ENCODE measurements at regions not wholly inside any gene's neighbourhood (a gene's known extent, or its start where the extent isn't known, plus 50 kb on each side); places are given as distances from the start of the nearest gene placed in this dataset.

GRCh38 chr2:105645031-105645937 is 99.4 kb upstream of the NCK2 start:
- H3K4me2 ChIP-seq (replicated peaks; ENCODE audit: low read depth, low read length, poor library complexity, severe bottlenecking) = no peak overlapping the region
- no peaks in the 10 kb centered on the region for H3K36me3 ChIP-seq (replicated peaks in 1 of 2; ENCODE audit: control extremely low read depth in 1 of 2, control insufficient read depth in 1 of 2, extremely low read depth in 1 of 2, insufficient read depth in 2 of 2, low read length in 1 of 2)
- ChIA-PET CTCF (no interaction called here), POLR2A (no interaction called here)
- intact Hi-C loops (cut with micrococcal nuclease) = no loop called here
- H3K79me2 ChIP-seq (ENCODE audit: control insufficient read depth, insufficient read depth, low read length) = no peaks in the 10 kb centered on the region
- peaks cover 0 to 9% (median 2%) of the 10 kb centered on the region in 3 donors for H3K9me3 ChIP-seq (ENCODE audit: control extremely low read depth in 1 of 3, control insufficient read depth in 2 of 3, insufficient read depth in 1 of 3, low read length in 2 of 3)
- no peak overlapping the region for H3K27ac ChIP-seq (ENCODE audit: low read length in 2 of 2)
- TF ChIP-seq EZH2 (IDR thresholded peaks at IDR 0.05; ENCODE audit: borderline replicate concordance, insufficient read depth, low read depth, low read length, poor library complexity, severe bottlenecking) (no peak), CTCF (IDR thresholded peaks at IDR 0.05) (no peak)
- H3K9ac ChIP-seq (ENCODE audit: low read length) = no peak overlapping the region
- no peak for ATAC-seq (ENCODE audit: low read depth)
- no peaks in the 10 kb centered on the region for H3K4me1 ChIP-seq (ENCODE audit: control insufficient read depth in 2 of 2, insufficient read depth in 2 of 2, low read length in 2 of 2)
- H4K20me1 ChIP-seq (ENCODE audit: control insufficient read depth, insufficient read depth, low read length, poor library complexity, severe bottlenecking) = no peaks in the 10 kb centered on the region
- no peaks in the 10 kb centered on the region for H3K9me3 Mint-ChIP-seq (ENCODE audit: insufficient read depth)
- H3K27me3 Mint-ChIP-seq = peaks cover 25% of the 10 kb centered on the region
- no peak overlapping the region for H3K27ac Mint-ChIP-seq
- no peak overlapping the region for H2AFZ ChIP-seq (ENCODE audit: insufficient read depth, low read depth, low read length, poor library complexity, severe bottlenecking)
- DNase-seq = no peak
- no peak overlapping the region for H3K4me3 Mint-ChIP-seq
- H3K4me3 ChIP-seq (ENCODE audit: control extremely low read depth in 1 of 5, extremely low read depth in 1 of 5, insufficient read depth in 1 of 5, low read depth in 2 of 5, low read length in 4 of 5) = no peak overlapping the region
- H3K4me1 Mint-ChIP-seq = peaks cover 4% of the 10 kb centered on the region
- peaks cover 0 to 3% (median 0%) of the 10 kb centered on the region in 4 experiments for H3K27me3 ChIP-seq (replicated peaks in 1 of 4; ENCODE audit: control extremely low read depth in 1 of 4, control insufficient read depth in 3 of 4, insufficient read depth in 4 of 4, low read length in 3 of 4)
- WGBS (ENCODE audit: insufficient coverage) = 88% methylated on average over 10 of the region's 18 CpGs
